Kidney (tissue), 13 donors: ENCODE measurements at regions not wholly inside any gene's neighbourhood (a gene's known extent, or its start where the extent isn't known, plus 50 kb on each side); places are given as distances from the start of the nearest gene placed in this dataset.
"Not testable (repeated sequence)": the region's sequence is repeated elsewhere in the genome, so short reads cannot be mapped to it uniquely, and the experiment has no call there.

Experiments used
- DNase-seq, 5 donors: peaks; one replicate each; pipeline ENCODE4 v3.0.0-alpha.2; 2013 to 2020
- FAIRE-seq: peaks from 2 replicates; lab custom pipeline; 2012; peaks lifted over from hg19 to GRCh38; lab: Jason Lieb, UNC
- H3K27ac ChIP-seq, 2 donors: one replicate each; pipeline ENCODE4 v1.7.0; 2013; ENCODE audit warnings: low read depth in 2 of 2, low read length in 2 of 2, inconsistent platforms in 1 of 2
- H3K27me3 ChIP-seq: one replicate; pipeline ENCODE4 v1.7.1; 2013; ENCODE audit warnings: low read length, inconsistent platforms; ENCODE audit not compliant: control insufficient read depth, insufficient read depth
- H3K36me3 ChIP-seq, 3 donors: one replicate each; pipeline versions ENCODE4 v1.7.0 to v1.7.1; 2013; ENCODE audit warnings: low read length in 3 of 3, control low read depth in 1 of 3, inconsistent platforms in 1 of 3; ENCODE audit not compliant: insufficient read depth in 3 of 3, control insufficient read depth in 2 of 3
- H3K4me1 ChIP-seq, 3 donors: one replicate each; pipeline versions ENCODE4 v1.7.0 to v1.7.1; 2013; ENCODE audit warnings: low read length in 3 of 3, inconsistent platforms in 1 of 3, low read depth in 1 of 3; ENCODE audit not compliant: control insufficient read depth in 2 of 3, insufficient read depth in 2 of 3
- H3K4me3 ChIP-seq, 3 donors: one replicate each; pipeline versions ENCODE4 v1.7.0 to v1.8.1; 2013; ENCODE audit warnings: low read length in 3 of 3, control low read depth in 1 of 3, inconsistent platforms in 1 of 3
- H3K9ac ChIP-seq, 3 donors: one replicate each; pipeline versions ENCODE4 v1.7.0 to v1.7.1; 2013; ENCODE audit warnings: low read length in 3 of 3, control low read depth in 1 of 3, inconsistent platforms in 1 of 3
- H3K9me3 ChIP-seq, 3 donors: one replicate each; pipeline versions ENCODE4 v1.7.0 to v1.7.1; 2013; ENCODE audit warnings: low read length in 3 of 3, control low read depth in 1 of 3, inconsistent platforms in 1 of 3; ENCODE audit not compliant: control insufficient read depth in 2 of 3, insufficient read depth in 1 of 3
- intact Hi-C: fragments of 100-400 bp; cut with DNase I; formaldehyde crosslinking; loops from one replicate; pipeline ENCODE4 v1.11.1; 2022
- TF ChIP-seq, protein P1 (sequence below): IDR thresholded peaks from 3 replicates; pipeline ENCODE4 v1.5.1; 2012; ENCODE audit warnings: mild to moderate bottlenecking, moderate library complexity, borderline replicate concordance; ENCODE audit not compliant: insufficient read depth; ENCODE audit errors: extremely low read depth
- donor health status: control.
- donor health status: control.
- donor health status: control.
- donor health status: control.
- donor health status: control.
- donor health status: DM: yes; HTN: yes; CAD: no.
- donor health status: Normal renal cell carcinoma (clear cell type).

DNA sequence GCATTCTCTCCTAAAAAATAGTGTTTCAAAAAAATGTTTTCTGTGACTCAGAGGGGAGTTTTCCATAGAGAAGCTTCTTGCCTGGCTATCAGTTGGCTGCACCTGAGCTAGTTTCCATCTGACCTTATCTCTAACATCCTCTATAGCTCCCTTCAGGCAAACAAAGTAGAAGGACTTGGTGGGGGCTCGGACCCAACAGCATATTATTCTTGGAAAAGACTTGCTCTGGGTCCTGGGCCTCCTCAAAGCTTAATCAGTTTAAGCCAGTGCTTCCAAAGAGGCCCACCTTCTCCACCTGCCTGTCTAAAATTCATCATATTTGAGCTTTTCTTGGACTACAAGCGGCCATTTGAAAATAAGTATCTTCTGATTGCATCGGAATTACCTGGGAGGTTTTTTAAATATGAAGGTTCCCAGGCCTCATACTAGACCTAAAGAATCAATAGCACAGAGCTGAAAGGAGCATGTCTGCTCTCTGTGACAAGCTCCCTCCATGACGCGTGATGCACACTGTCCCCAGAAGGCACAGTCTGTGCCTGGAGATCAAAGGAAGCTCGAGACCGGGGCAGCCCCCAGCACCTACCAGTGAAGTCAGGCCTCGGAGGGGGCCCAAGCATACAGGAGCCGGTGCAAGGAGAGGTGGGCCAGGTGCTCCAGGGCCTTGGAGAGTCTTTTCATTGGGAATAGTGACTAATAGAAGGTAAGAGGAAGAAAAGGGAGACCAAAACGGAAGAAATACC lies 80.6 kb upstream of the HIVEP1 start:
- Histone ChIP-seq H3K27me3 (no peaks in the 10 kb centered on the region), H3K27ac (no peak overlapping the region), H3K9ac (no peak overlapping the region), H3K4me1 (no peaks in the 10 kb centered on the region), H3K4me3 (no peak overlapping the region), H3K9me3 (no peaks in the 10 kb centered on the region), H3K36me3 (no peaks in the 10 kb centered on the region)
- TF ChIP-seq, protein P1, sequence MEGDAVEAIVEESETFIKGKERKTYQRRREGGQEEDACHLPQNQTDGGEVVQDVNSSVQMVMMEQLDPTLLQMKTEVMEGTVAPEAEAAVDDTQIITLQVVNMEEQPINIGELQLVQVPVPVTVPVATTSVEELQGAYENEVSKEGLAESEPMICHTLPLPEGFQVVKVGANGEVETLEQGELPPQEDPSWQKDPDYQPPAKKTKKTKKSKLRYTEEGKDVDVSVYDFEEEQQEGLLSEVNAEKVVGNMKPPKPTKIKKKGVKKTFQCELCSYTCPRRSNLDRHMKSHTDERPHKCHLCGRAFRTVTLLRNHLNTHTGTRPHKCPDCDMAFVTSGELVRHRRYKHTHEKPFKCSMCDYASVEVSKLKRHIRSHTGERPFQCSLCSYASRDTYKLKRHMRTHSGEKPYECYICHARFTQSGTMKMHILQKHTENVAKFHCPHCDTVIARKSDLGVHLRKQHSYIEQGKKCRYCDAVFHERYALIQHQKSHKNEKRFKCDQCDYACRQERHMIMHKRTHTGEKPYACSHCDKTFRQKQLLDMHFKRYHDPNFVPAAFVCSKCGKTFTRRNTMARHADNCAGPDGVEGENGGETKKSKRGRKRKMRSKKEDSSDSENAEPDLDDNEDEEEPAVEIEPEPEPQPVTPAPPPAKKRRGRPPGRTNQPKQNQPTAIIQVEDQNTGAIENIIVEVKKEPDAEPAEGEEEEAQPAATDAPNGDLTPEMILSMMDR, result no peak
- intact Hi-C loops, result no loop called here
- FAIRE-seq (no peak), DNase-seq (no peak)

DNA sequence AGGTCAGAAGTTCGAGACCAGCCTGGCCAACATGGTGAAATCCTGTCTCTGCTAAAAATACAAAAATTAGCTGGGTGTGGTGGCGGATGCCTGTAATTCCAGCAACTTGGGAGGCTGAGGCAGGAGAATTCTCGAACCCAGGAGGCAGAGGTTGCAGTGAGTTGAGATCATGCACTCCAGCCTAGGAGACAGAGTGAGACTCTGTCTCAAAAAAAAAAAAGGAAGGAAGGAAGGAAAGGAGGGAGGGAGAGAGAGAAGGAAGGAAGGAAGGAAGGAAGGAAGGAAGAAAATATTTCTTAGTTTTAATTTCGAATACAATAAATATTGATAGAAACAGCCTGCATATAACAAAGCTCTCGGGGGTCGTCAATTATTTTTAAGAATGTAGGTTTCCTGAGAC lies 81.3 kb upstream of the HIVEP1 start:
- H3K9ac ChIP-seq, H3K9me3 ChIP-seq, H3K36me3 ChIP-seq, H3K4me1 ChIP-seq, DNase-seq, H3K27me3 ChIP-seq, intact Hi-C loops, FAIRE-seq, H3K4me3 ChIP-seq, H3K27ac ChIP-seq: not testable (repeated sequence)

DNA sequence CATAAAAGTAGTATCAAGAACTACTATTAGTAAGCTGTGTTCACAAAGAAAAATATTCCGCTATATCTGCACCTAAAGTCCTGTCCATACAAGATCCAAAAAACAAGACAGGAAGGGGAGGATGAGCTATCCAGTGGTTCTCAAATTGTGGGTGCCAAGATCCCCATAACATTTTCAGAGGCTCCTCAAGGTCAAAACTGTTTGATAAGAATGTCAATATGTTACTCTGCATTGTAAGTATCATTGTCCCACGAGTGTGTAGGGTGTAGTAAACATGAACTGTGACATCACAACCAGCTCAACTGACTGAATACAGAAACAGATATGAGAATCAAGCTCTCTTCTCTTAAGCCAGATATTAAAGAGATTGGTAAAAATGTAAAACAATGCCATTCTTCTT lies 81.9 kb upstream of the HIVEP1 start:
- Histone ChIP-seq H3K4me1 (no peaks in the 10 kb centered on the region), H3K9ac (no peak overlapping the region), H3K27ac (no peak overlapping the region), H3K9me3 (no peaks in the 10 kb centered on the region), H3K36me3 (no peaks in the 10 kb centered on the region), H3K4me3 (no peak overlapping the region), H3K27me3 (no peaks in the 10 kb centered on the region)
- FAIRE-seq (no peak), DNase-seq (no peak)
- TF ChIP-seq, protein P1, result no peak
- intact Hi-C loops, result no loop called here

DNA sequence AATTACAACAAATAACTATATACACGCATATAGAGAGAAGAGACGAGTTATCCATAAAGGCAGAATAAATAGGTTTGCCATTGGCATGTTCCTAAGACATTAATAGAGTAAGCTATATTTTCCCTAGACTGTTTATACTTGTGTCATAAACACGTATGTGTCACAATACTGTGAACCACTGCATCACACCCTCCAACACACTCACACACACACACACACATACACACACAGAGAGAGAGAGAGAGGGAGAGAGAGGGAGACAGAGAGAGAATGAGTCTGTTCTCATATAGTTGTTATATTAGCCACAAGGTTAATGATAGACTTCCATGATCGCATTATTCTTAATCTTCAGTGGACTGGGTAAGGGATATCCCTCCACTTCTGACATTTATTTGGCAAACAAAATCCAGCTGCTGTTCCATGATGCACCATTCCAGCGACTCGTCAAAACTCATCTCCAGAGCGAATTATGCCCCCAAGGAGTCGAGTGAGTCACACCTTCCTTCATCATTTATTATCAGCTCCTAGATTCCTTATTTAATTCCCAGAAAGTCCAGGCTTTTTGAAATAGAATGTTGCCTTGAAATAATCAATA lies 82.8 kb upstream of the HIVEP1 start:
- no peak overlapping the region for H3K9ac ChIP-seq
- no peaks in the 10 kb centered on the region for H3K4me1 ChIP-seq
- no peak for DNase-seq
- H3K27ac ChIP-seq, result no peak overlapping the region
- TF ChIP-seq, protein P1, result no peak
- intact Hi-C loops, result no loop called here
- H3K27me3 ChIP-seq, result no peaks in the 10 kb centered on the region
- no peaks in the 10 kb centered on the region for H3K36me3 ChIP-seq
- no peak overlapping the region for H3K4me3 ChIP-seq
- FAIRE-seq, result no peak
- H3K9me3 ChIP-seq, result no peaks in the 10 kb centered on the region
